ENCODE measurements at regions not wholly inside any gene's neighbourhood (a gene's known extent, or its start where the extent isn't known, plus 50 kb on each side); places are given as distances from the start of the nearest gene placed in this dataset.
"Not testable (repeated sequence)": the region's sequence is repeated elsewhere in the genome, so short reads cannot be mapped to it uniquely, and the experiment has no call there.

GRCh38 chr3:78459796-78460195 is 1308.0 kb downstream of the ROBO1 start:
- DNase-seq = no peak

GRCh38 chr3:78462021-78462420 is 1305.8 kb downstream of the ROBO1 start:
- DNase-seq = no peak

- no peak for DNase-seq
These were observed 1291.7 kb downstream of the ROBO1 start for GRCh38 chr3:78476076-78476475.

- no peak for DNase-seq
These were observed 1286.7 kb downstream of the ROBO1 start for GRCh38 chr3:78481050-78481449.

GRCh38 chr3:78483090-78483489 is 1284.7 kb downstream of the ROBO1 start:
- no peak for DNase-seq

GRCh38 chr3:78494851-78495250 is 1272.9 kb downstream of the ROBO1 start:
- no peak for DNase-seq

GRCh38 chr3:78495301-78495700 is 1272.5 kb downstream of the ROBO1 start:
- no peak for DNase-seq

GRCh38 chr3:78496501-78496900 is 1271.3 kb downstream of the ROBO1 start:
- no peak for DNase-seq

- no peak for DNase-seq
These were observed 1270.8 kb downstream of the ROBO1 start for GRCh38 chr3:78497021-78497420.

GRCh38 chr3:78497767-78498166 is 1270.0 kb downstream of the ROBO1 start:
- DNase-seq = no peak

GRCh38 chr3:78506061-78506460 is 1261.7 kb downstream of the ROBO1 start:
- no peak for DNase-seq

GRCh38 chr3:78506581-78507195 is 1261.1 kb downstream of the ROBO1 start:
- no peak for DNase-seq

- no peak for DNase-seq
These were observed 1260.4 kb downstream of the ROBO1 start for GRCh38 chr3:78507196-78507984.

GRCh38 chr3:78511840-78512239 is 1256.0 kb downstream of the ROBO1 start:
- no peak for DNase-seq

- DNase-seq = not testable (repeated sequence)
These were observed 1255.0 kb downstream of the ROBO1 start for GRCh38 chr3:78512786-78513185.

- no peak for DNase-seq
These were observed 1251.4 kb downstream of the ROBO1 start for GRCh38 chr3:78516437-78516836.

- no peak for DNase-seq
These were observed 1250.9 kb downstream of the ROBO1 start for GRCh38 chr3:78516937-78517336.

- DNase-seq = no peak
These were observed 1249.8 kb downstream of the ROBO1 start for GRCh38 chr3:78517965-78518364.

GRCh38 chr3:78519281-78519680 is 1248.5 kb downstream of the ROBO1 start:
- no peak for DNase-seq

GRCh38 chr3:78529601-78530000 is 1238.2 kb downstream of the ROBO1 start:
- DNase-seq = no peak

- no peak for DNase-seq
These were observed 1227.3 kb downstream of the ROBO1 start for GRCh38 chr3:78540485-78540884.

GRCh38 chr3:78545827-78546226 is 1222.0 kb downstream of the ROBO1 start:
- no peak for DNase-seq

Measured in NCI-H526 treated with DMSO at 0.1 percent for 48 hours (cell line).